Neuronal stem cell (in vitro differentiated cells): ENCODE measurements at regions not wholly inside any gene's neighbourhood (a gene's known extent, or its start where the extent isn't known, plus 50 kb on each side); places are given as distances from the start of the nearest gene placed in this dataset.

ENCODE experiments used
- DNase-seq: peaks from one replicate; pipeline ENCODE4 v3.0.0-alpha.2; 2013; ENCODE audit warnings: low spot score
- H2AFZ ChIP-seq: one replicate; pipeline ENCODE4 v1.6.1; 2013; ENCODE audit warnings: mild to moderate bottlenecking, low read length, inconsistent platforms
- H2AK5ac ChIP-seq: 2 replicates; pipeline ENCODE4 v1.6.1; 2013; ENCODE audit warnings: low read depth, mild to moderate bottlenecking, inconsistent platforms, low read length, moderate library complexity, mixed read lengths
- H2BK120ac ChIP-seq: 2 replicates; pipeline ENCODE4 v1.6.1; 2013; ENCODE audit warnings: low read depth, mild to moderate bottlenecking, inconsistent platforms, low read length, moderate library complexity, mixed read lengths
- H2BK12ac ChIP-seq: one replicate; pipeline ENCODE4 v1.6.1; 2013; ENCODE audit warnings: low read length, inconsistent platforms
- H2BK15ac ChIP-seq: 2 replicates; pipeline ENCODE4 v1.6.1; 2013; ENCODE audit warnings: mild to moderate bottlenecking, low read length, inconsistent platforms, mixed read lengths
- H2BK5ac ChIP-seq: one replicate; pipeline ENCODE4 v1.6.1; 2013; ENCODE audit warnings: inconsistent platforms, mild to moderate bottlenecking, low read length, moderate library complexity
- H3K14ac ChIP-seq: one replicate; pipeline ENCODE4 v1.6.1; 2013; ENCODE audit warnings: low read length, inconsistent platforms
- H3K18ac ChIP-seq: 2 replicates; pipeline ENCODE4 v1.6.1; 2013; ENCODE audit warnings: low read length, inconsistent platforms
- H3K23ac ChIP-seq: 2 replicates; pipeline ENCODE4 v1.6.1; 2013; ENCODE audit warnings: low read depth, mild to moderate bottlenecking, mixed read lengths, low read length, inconsistent platforms; ENCODE audit not compliant: poor library complexity
- H3K27ac ChIP-seq: replicated peaks from 3 replicates; pipeline ENCODE4 v1.5.1; 2013; ENCODE audit warnings: low read length, inconsistent platforms
- H3K27me3 ChIP-seq, 3 experiments: 2 replicates each; pipeline ENCODE4 v1.6.1; 2013; ENCODE audit warnings: low read length in 3 of 3, mild to moderate bottlenecking in 2 of 3, inconsistent platforms in 1 of 3, low read depth in 1 of 3, mixed read lengths in 1 of 3, moderate library complexity in 1 of 3; ENCODE audit not compliant: control insufficient read depth in 3 of 3, insufficient read depth in 3 of 3
- H3K36me3 ChIP-seq, 2 donors: replicated peaks in 1 of 2; 2 replicates each; pipeline ENCODE4 v1.6.1; 2013; ENCODE audit warnings: low read length in 2 of 2; ENCODE audit not compliant: control insufficient read depth in 2 of 2, insufficient read depth in 2 of 2
- H3K4ac ChIP-seq: 2 replicates; pipeline ENCODE4 v1.6.1; 2013; ENCODE audit warnings: inconsistent platforms, mild to moderate bottlenecking, low read length, moderate library complexity
- H3K4me1 ChIP-seq, 2 donors: 1 replicate in 1 of 2; 2 replicates in 1 of 2; pipeline ENCODE4 v1.6.1; 2013; ENCODE audit warnings: low read length in 2 of 2, low read depth in 1 of 2; ENCODE audit not compliant: control insufficient read depth in 2 of 2, insufficient read depth in 1 of 2
- H3K4me2 ChIP-seq: one replicate; pipeline ENCODE4 v1.6.1; 2013; ENCODE audit warnings: mild to moderate bottlenecking, low read length, inconsistent platforms; ENCODE audit not compliant: insufficient read depth, poor library complexity, severe bottlenecking
- H3K4me3 ChIP-seq, 2 donors: 2 replicates each; pipeline ENCODE4 v1.5.1; 2013; ENCODE audit warnings: low read length in 2 of 2, mild to moderate bottlenecking in 2 of 2, inconsistent platforms in 1 of 2, moderate library complexity in 1 of 2
- H3K79me1 ChIP-seq: one replicate; pipeline ENCODE4 v1.6.1; 2013; ENCODE audit warnings: low read depth, mild to moderate bottlenecking, inconsistent platforms, low read length, moderate library complexity
- H3K9ac ChIP-seq: one replicate; pipeline ENCODE4 v1.6.1; 2013; ENCODE audit warnings: mild to moderate bottlenecking, low read depth, low read length, inconsistent platforms; ENCODE audit not compliant: poor library complexity
- H3K9me3 ChIP-seq, 2 donors: replicated peaks in 1 of 2; 2 replicates each; pipeline versions ENCODE3 to v1.6.1; 2013; ENCODE audit warnings: low read length in 2 of 2, mild to moderate bottlenecking in 2 of 2, inconsistent platforms in 1 of 2, low read depth in 1 of 2, mixed read lengths in 1 of 2, moderate library complexity in 1 of 2; ENCODE audit not compliant: control insufficient read depth in 2 of 2, insufficient read depth in 1 of 2
- H4K8ac ChIP-seq: one replicate; pipeline ENCODE4 v1.6.1; 2013; ENCODE audit warnings: low read depth, mild to moderate bottlenecking, inconsistent platforms, low read length, moderate library complexity
- H4K91ac ChIP-seq: one replicate; pipeline ENCODE4 v1.6.1; 2013; ENCODE audit warnings: low read length, low read depth, mild to moderate bottlenecking, inconsistent platforms; ENCODE audit not compliant: poor library complexity
- WGBS, 2 donors: extraction: QIAGEN DNeasy Blood & Tissue Kit; methylation state at CpG; one replicate each; pipeline ENCODE4 v1.1.7; 2013; ENCODE audit warnings: missing lambda C conversion rate in 2 of 2, mixed read lengths in 1 of 2; ENCODE audit not compliant: insufficient read length in 2 of 2, insufficient replicate concordance in 1 of 2; ENCODE audit errors: extremely low coverage in 2 of 2; 5-methylcytosine and 5-hydroxymethylcytosine counted together

DNA sequence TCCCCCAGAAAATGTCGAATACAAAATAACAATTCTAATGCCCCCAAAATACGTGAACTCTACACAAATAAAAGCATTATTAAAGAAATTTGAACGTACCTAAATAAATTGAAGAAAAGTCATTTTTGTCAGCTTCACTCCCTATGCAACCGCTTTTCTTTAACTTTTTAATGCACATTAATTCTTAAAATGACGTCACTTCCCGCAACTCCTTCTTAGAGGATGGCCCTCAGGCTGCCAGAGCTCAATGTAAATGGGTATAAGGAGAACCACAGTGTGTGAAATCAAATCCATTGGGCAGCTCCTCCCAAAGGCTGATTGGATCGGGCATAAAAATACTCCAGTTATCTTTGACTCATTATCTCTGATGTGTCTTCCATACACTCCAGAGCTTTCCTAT, 736.9 kb downstream of the GBE1 start:
- Histone ChIP-seq H2BK5ac (no peak overlapping the region), H3K18ac (no peak overlapping the region), H3K4me2 (no peak overlapping the region), H2AFZ (no peak overlapping the region), H3K79me1 (no peaks in the 10 kb centered on the region), H2BK12ac (no peak overlapping the region), H3K4ac (no peak overlapping the region), H3K36me3 (no peaks in the 10 kb centered on the region), H3K9ac (no peak overlapping the region), H3K23ac (no peak overlapping the region), H3K14ac (no peak overlapping the region), H3K27ac (no peak overlapping the region), H4K8ac (no peak overlapping the region), H3K27me3 (no peaks in the 10 kb centered on the region), H3K9me3 (no peaks in the 10 kb centered on the region), H3K4me1 (no peaks in the 10 kb centered on the region), H3K4me3 (no peak overlapping the region), H2BK120ac (no peak overlapping the region), H2BK15ac (no peak overlapping the region), H2AK5ac (no peak overlapping the region), H4K91ac (no peak overlapping the region)
- no peak for DNase-seq
- no CpG with 5 or more reads among the region's 7 CpGs for WGBS, 2 donors

DNA sequence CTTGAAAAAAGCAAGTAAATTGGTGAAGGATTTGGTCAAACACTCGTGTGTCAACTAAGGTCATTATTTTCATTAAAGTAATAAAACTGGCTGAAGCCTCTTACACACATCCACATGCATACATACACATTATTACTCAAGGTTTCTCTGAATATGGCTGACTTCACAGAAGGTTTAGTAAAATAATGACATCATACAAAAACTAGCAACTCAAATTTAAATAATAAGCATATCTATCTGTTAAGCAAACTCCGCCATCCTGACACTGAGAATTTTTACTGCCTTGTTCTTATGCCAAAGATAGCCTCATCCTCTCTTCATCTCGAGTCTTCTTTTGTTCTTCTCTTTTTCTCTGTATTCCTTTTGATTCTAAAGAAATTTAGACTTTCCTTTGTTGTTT, 739.1 kb downstream of the GBE1 start:
- Histone ChIP-seq H2AK5ac (no peak overlapping the region), H4K8ac (no peak overlapping the region), H3K27me3 (no peaks in the 10 kb centered on the region), H3K4me1 (no peaks in the 10 kb centered on the region), H2BK120ac (no peak overlapping the region), H2BK12ac (no peak overlapping the region), H3K9ac (no peak overlapping the region), H2AFZ (no peak overlapping the region), H3K14ac (no peak overlapping the region), H3K23ac (no peak overlapping the region), H2BK5ac (no peak overlapping the region), H3K4me3 (no peak overlapping the region), H3K79me1 (no peaks in the 10 kb centered on the region), H2BK15ac (no peak overlapping the region), H4K91ac (no peak overlapping the region), H3K4ac (no peak overlapping the region), H3K27ac (no peak overlapping the region), H3K18ac (no peak overlapping the region), H3K4me2 (no peak overlapping the region), H3K9me3 (no peaks in the 10 kb centered on the region), H3K36me3 (no peaks in the 10 kb centered on the region)
- no CpG with 5 or more reads among the region's 3 CpGs for WGBS, 2 donors
- no peak for DNase-seq

- no peaks in the 10 kb centered on the region for H3K9me3 ChIP-seq
- H3K18ac ChIP-seq, result no peak overlapping the region
- H3K4me2 ChIP-seq, result no peak overlapping the region
- DNase-seq, result no peak
- no peak overlapping the region for H3K27ac ChIP-seq
- H2AFZ ChIP-seq, result no peak overlapping the region
- H3K9ac ChIP-seq, result no peak overlapping the region
- H4K8ac ChIP-seq, result no peak overlapping the region
- no peak overlapping the region for H2BK15ac ChIP-seq
- no peaks in the 10 kb centered on the region for H3K4me1 ChIP-seq
- H3K79me1 ChIP-seq, result no peaks in the 10 kb centered on the region
- H3K14ac ChIP-seq, result no peak overlapping the region
- H3K23ac ChIP-seq, result no peak overlapping the region
- no peak overlapping the region for H2AK5ac ChIP-seq
- no peaks in the 10 kb centered on the region for H3K27me3 ChIP-seq
- H2BK120ac ChIP-seq, result no peak overlapping the region
- H4K91ac ChIP-seq, result no peak overlapping the region
- no peaks in the 10 kb centered on the region for H3K36me3 ChIP-seq
- no peak overlapping the region for H3K4me3 ChIP-seq
- no CpG with 5 or more reads among the region's 2 CpGs for WGBS, 2 donors
- H3K4ac ChIP-seq, result no peak overlapping the region
- no peak overlapping the region for H2BK12ac ChIP-seq
- no peak overlapping the region for H2BK5ac ChIP-seq
Measured at GRCh38 chr3:81013360-81013759, 748.1 kb downstream of the GBE1 start.

DNA sequence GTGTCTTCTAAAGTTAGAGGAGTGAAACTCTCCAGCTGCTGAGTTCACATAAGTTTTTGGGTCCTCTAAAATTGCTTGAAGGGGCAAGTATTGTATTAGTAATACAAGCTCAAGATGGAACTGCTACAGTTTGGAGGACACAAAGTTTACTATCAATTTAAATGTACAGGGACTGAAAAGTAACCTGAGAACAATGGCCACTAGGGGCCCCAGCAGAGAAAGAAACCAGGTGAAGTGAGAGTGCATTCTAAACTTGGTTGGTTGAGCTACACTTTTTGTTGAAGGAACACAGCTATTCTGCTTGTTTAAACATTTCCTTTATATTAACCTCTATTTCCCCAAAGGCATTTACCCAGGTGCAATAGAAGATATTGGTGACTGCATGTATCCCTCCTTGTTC, 755.5 kb downstream of the GBE1 start:
- no peak overlapping the region for H2BK12ac ChIP-seq
- no peak overlapping the region for H3K9ac ChIP-seq
- H3K27me3 ChIP-seq, result no peaks in the 10 kb centered on the region
- no peak overlapping the region for H3K27ac ChIP-seq
- no peak overlapping the region for H3K18ac ChIP-seq
- no peaks in the 10 kb centered on the region for H3K79me1 ChIP-seq
- no peaks in the 10 kb centered on the region for H3K9me3 ChIP-seq
- no peak overlapping the region for H4K91ac ChIP-seq
- no peak overlapping the region for H2BK120ac ChIP-seq
- H2BK15ac ChIP-seq, result no peak overlapping the region
- no peaks in the 10 kb centered on the region for H3K36me3 ChIP-seq
- H2BK5ac ChIP-seq, result no peak overlapping the region
- no peak overlapping the region for H3K4me3 ChIP-seq
- H3K23ac ChIP-seq, result no peak overlapping the region
- H4K8ac ChIP-seq, result no peak overlapping the region
- no peak overlapping the region for H3K4ac ChIP-seq
- H3K4me2 ChIP-seq, result no peak overlapping the region
- H2AFZ ChIP-seq, result no peak overlapping the region
- no peak overlapping the region for H3K14ac ChIP-seq
- no peaks in the 10 kb centered on the region for H3K4me1 ChIP-seq
- no peak overlapping the region for H2AK5ac ChIP-seq
- DNase-seq, result no peak
